GM19438 (cell line): ENCODE measurements at regions not wholly inside any gene's neighbourhood (a gene's known extent, or its start where the extent isn't known, plus 50 kb on each side); places are given as distances from the start of the nearest gene placed in this dataset.

Experiments
- ATAC-seq: cut with Tn5 transposase; IDR thresholded peaks from one replicate; pipeline ENCODE4 v1.9.1; 2021; ENCODE audit warnings: low read depth; ENCODE audit not compliant: unreplicated experiment

GRCh38 chr9:90001747-90002146 is 396.9 kb downstream of the GADD45G start:
- no peak for ATAC-seq

- ATAC-seq: no peak
Observed at GRCh38 chr9:90002397-90003271, 397.8 kb downstream of the GADD45G start.

- no peak for ATAC-seq
Observed at GRCh38 chr9:90005388-90005787, 400.6 kb downstream of the GADD45G start.

- ATAC-seq: no peak
Observed at GRCh38 chr9:90007516-90008440, 403.0 kb downstream of the GADD45G start.

- no peak for ATAC-seq
Observed at GRCh38 chr9:90009447-90009846, 404.6 kb downstream of the GADD45G start.

GRCh38 chr9:90010793-90011192 is 406.0 kb downstream of the GADD45G start:
- ATAC-seq: no peak

GRCh38 chr9:90012949-90013348 is 408.1 kb downstream of the GADD45G start:
- ATAC-seq: no peak

GRCh38 chr9:90013778-90014177 is 409.0 kb downstream of the GADD45G start:
- no peak for ATAC-seq

GRCh38 chr9:90014421-90014820 is 409.6 kb downstream of the GADD45G start:
- ATAC-seq: no peak

- ATAC-seq: no peak
Observed at GRCh38 chr9:90016272-90016671, 411.5 kb downstream of the GADD45G start.

- no peak for ATAC-seq
Observed at GRCh38 chr9:90017679-90018078, 412.9 kb downstream of the GADD45G start.

GRCh38 chr9:90018688-90019087 is 413.9 kb downstream of the GADD45G start:
- ATAC-seq: no peak

GRCh38 chr9:90019626-90020025 is 414.8 kb downstream of the GADD45G start:
- no peak for ATAC-seq

GRCh38 chr9:90020276-90020871 is 415.6 kb downstream of the GADD45G start:
- no peak for ATAC-seq

- no peak for ATAC-seq
Observed at GRCh38 chr9:90021216-90021906, 416.5 kb downstream of the GADD45G start.

GRCh38 chr9:90022474-90022873 is 417.7 kb downstream of the GADD45G start:
- ATAC-seq: no peak

GRCh38 chr9:90023861-90024260 is 419.0 kb downstream of the GADD45G start:
- no peak for ATAC-seq

- no peak for ATAC-seq
Observed at GRCh38 chr9:90024409-90024808, 419.6 kb downstream of the GADD45G start.

- no peak for ATAC-seq
Observed at GRCh38 chr9:90024823-90025222, 420.0 kb downstream of the GADD45G start.

GRCh38 chr9:90025816-90026215 is 421.0 kb downstream of the GADD45G start:
- ATAC-seq: no peak
